Neural crest cell (in vitro differentiated cells): ENCODE measurements at regions not wholly inside any gene's neighbourhood (a gene's known extent, or its start where the extent isn't known, plus 50 kb on each side); places are given as distances from the start of the nearest gene placed in this dataset.

Source experiments
- DNase-seq: peaks from one replicate; pipeline ENCODE4 v3.0.0; 2021; ENCODE audit warnings: low read depth, mixed read lengths, low spot score
- H3K27ac Mint-ChIP-seq: one replicate; pipeline ENCODE4 v1.8.0; 2021; ENCODE audit warnings: mild to moderate bottlenecking, mixed read lengths; ENCODE audit not compliant: unreplicated experiment
- H3K27me3 Mint-ChIP-seq: 2 replicates; pipeline ENCODE4 v1.8.0; 2021; ENCODE audit warnings: low read depth, mild to moderate bottlenecking, mixed read lengths
- H3K36me3 Mint-ChIP-seq: 2 replicates; pipeline ENCODE4 v1.8.0; 2021; ENCODE audit warnings: low read depth, mild to moderate bottlenecking, mixed read lengths
- H3K4me1 Mint-ChIP-seq: 2 replicates; pipeline ENCODE4 v1.8.0; 2021; ENCODE audit warnings: mixed read lengths
- H3K4me3 Mint-ChIP-seq: one replicate; pipeline ENCODE4 v1.8.0; 2021; ENCODE audit warnings: mild to moderate bottlenecking, mixed read lengths
- H3K9me3 Mint-ChIP-seq: 2 replicates; pipeline ENCODE4 v1.8.0; 2021; ENCODE audit warnings: mixed read lengths
- TF ChIP-seq, protein P1 (sequence below): fragments of 200-600 bp; sonication (generic); conservative IDR thresholded peaks from 2 replicates; pipeline ENCODE4 v1.5.0; 2021; ENCODE audit warnings: antibody characterized with exemption, mild to moderate bottlenecking

DNA sequence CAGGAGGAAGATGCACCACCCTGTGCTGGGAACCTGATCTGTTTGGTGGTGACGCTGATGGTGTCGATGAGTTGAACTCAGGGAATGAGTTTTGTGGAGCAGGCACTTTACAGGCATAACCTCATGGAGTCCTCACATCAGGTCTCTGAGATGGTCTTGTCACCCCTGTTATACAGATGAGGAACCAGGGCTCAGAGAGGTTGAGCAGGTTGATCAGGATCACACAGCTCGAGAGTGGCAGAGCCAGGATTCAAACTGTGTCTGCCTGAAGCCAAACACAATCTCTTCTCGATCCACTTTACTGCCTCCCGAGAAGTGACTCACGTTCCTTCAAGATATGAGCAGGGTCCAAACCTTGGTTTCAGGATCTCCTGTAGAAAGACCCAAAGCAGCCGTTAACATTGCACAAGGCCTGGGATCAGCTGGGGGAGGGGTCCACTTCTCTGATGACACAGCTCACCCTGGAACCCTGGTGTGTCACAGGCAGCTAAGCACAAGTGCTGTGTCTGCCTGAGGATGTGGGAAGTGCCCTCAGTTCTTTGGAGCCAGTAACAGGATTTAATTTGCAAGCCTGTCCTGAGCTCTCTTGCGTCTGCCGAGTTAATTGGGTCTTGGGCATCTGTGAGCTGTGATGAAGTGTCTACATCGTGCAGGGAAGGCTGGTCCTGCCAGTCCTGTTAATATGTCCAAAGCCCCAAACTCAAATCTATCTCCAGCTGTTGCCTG, 65.4 kb upstream of the STUM start:
- H3K27me3 Mint-ChIP-seq = peaks cover 15% of the 10 kb centered on the region
- H3K27ac Mint-ChIP-seq = no peak overlapping the region
- H3K9me3 Mint-ChIP-seq = no peaks in the 10 kb centered on the region
- no peaks in the 10 kb centered on the region for H3K36me3 Mint-ChIP-seq
- no peak for DNase-seq
- no peak overlapping the region for H3K4me3 Mint-ChIP-seq
- no peaks in the 10 kb centered on the region for H3K4me1 Mint-ChIP-seq
- TF ChIP-seq, protein P1, sequence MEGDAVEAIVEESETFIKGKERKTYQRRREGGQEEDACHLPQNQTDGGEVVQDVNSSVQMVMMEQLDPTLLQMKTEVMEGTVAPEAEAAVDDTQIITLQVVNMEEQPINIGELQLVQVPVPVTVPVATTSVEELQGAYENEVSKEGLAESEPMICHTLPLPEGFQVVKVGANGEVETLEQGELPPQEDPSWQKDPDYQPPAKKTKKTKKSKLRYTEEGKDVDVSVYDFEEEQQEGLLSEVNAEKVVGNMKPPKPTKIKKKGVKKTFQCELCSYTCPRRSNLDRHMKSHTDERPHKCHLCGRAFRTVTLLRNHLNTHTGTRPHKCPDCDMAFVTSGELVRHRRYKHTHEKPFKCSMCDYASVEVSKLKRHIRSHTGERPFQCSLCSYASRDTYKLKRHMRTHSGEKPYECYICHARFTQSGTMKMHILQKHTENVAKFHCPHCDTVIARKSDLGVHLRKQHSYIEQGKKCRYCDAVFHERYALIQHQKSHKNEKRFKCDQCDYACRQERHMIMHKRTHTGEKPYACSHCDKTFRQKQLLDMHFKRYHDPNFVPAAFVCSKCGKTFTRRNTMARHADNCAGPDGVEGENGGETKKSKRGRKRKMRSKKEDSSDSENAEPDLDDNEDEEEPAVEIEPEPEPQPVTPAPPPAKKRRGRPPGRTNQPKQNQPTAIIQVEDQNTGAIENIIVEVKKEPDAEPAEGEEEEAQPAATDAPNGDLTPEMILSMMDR = no peak

DNA sequence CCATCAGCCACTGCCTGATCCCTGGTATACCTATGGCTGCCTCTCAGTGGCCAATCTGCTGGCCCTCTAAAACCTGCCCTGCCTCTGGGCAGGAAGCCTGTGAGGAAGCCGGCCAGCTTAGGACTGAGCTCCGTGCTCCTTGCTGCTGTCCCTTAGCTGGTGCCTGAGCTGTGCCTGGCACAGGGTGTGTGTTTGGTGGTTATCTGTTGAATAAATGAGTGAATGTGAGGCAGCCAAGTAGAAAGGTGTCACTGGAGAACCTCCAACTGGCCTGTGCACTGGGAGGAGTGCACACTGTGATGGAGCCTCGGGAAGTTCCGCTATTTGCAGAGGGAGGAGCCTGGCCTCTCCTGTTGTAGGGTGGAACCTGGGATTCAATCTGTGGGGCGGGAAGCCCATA, 63.4 kb upstream of the STUM start:
- no peak for DNase-seq
- H3K9me3 Mint-ChIP-seq = no peaks in the 10 kb centered on the region
- no peak overlapping the region for H3K4me3 Mint-ChIP-seq
- peaks cover 15% of the 10 kb centered on the region for H3K27me3 Mint-ChIP-seq
- no peaks in the 10 kb centered on the region for H3K4me1 Mint-ChIP-seq
- H3K36me3 Mint-ChIP-seq = no peaks in the 10 kb centered on the region
- no peak overlapping the region for H3K27ac Mint-ChIP-seq
- TF ChIP-seq, protein P1 = no peak

DNA sequence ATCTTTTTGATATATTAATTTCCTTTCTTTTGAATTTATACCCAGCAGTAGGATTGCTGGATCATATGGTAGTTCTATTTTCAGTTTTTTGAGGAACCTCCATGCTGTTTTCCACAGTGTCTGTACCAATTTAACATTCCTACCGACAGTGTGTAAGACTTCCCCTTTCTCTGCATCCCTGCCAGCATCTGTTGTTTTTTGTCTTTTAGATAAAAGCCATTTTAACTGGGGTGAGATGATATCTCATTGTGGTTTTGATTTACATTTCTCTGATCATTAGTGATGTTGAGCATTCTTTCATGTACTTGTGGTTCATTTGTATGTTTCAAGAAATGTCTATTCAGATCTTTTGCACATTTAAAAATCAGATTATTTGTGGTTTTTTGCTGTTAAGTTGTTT, 62.4 kb upstream of the STUM start:
- DNase-seq = no peak
- H3K27me3 Mint-ChIP-seq = peaks cover 15% of the 10 kb centered on the region
- no peaks in the 10 kb centered on the region for H3K36me3 Mint-ChIP-seq
- H3K9me3 Mint-ChIP-seq = no peaks in the 10 kb centered on the region
- H3K4me3 Mint-ChIP-seq = no peak overlapping the region
- TF ChIP-seq, protein P1 = no peak
- no peak overlapping the region for H3K27ac Mint-ChIP-seq
- H3K4me1 Mint-ChIP-seq = no peaks in the 10 kb centered on the region

DNA sequence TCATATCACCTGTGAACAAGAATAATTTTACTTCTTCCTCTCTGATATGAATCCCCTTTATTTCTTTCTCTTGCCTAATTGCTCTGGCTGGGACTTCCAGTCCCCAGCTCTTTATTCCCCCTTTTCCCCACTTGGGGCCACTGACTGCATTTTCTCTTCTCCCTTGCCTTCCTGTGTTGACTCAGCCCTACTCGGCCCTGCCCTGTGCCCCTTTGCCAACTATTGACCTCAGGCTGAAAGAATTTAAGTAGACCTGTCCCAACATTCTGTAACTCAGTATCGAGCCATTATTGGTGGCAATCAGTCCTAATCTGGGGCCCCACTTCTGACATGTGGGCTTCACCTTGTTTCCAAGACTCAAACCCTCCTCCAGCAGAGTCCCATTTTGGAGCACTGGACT, 60.6 kb upstream of the STUM start:
- DNase-seq = no peak
- H3K9me3 Mint-ChIP-seq = no peaks in the 10 kb centered on the region
- no peak overlapping the region for H3K27ac Mint-ChIP-seq
- TF ChIP-seq, protein P1 = no peak
- H3K36me3 Mint-ChIP-seq = no peaks in the 10 kb centered on the region
- no peaks in the 10 kb centered on the region for H3K4me1 Mint-ChIP-seq
- peaks cover 11% of the 10 kb centered on the region for H3K27me3 Mint-ChIP-seq
- no peak overlapping the region for H3K4me3 Mint-ChIP-seq

DNA sequence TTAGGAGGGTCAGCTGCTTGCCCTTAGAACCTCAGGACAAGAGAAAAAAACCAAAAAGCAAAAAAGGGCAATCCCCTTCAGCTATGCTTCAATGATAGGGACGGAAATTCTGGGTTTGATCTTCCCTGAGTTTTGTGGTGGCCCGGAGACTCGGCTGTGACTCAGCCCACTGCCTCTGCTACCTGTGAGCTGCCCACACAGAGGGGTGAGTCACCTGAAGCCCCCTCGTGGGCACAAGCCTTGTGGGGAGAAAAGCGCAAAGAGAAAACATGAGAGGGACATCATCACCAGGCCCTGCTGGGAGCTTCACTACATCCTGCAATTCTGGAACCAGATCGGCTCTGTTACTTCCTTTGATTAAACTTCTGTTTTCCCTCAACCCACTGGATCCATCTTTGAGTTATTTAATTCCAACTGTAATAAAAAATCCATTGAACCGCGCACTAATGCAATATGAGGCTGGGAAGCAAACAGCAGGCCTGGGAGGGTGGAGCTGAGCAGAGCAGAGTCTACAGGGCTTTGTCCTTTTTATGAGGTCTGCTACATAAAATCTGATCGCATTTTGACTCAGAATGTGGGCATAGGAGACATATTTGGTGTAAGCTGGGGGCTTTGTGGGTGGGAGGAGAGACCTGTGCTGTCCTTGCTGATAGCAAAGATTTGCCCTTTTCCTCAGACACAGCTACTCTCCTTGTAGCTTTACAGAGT, 58.7 kb upstream of the STUM start:
- no peak for DNase-seq
- Mint-ChIP-seq H3K36me3 (no peaks in the 10 kb centered on the region), H3K4me1 (no peaks in the 10 kb centered on the region), H3K27me3 (peaks cover 11% of the 10 kb centered on the region), H3K9me3 (no peaks in the 10 kb centered on the region), H3K4me3 (no peak overlapping the region), H3K27ac (no peak overlapping the region)
- TF ChIP-seq, protein P1 = no peak
